H1 (cell line): ENCODE measurements at regions not wholly inside any gene's neighbourhood (a gene's known extent, or its start where the extent isn't known, plus 50 kb on each side); places are given as distances from the start of the nearest gene placed in this dataset.

Experiments used
- CTCF ChIA-PET: fragments of 300-600 bp; sonication (Branson Sonifier 250); formaldehyde crosslinking; loops from one replicate; lab custom pipeline; 2021; ENCODE audit not compliant: partially characterized antibody; lab: Charles Lee
- POLR2A ChIA-PET: fragments of 300-600 bp; sonication (Branson Sonifier 250); formaldehyde crosslinking; loops from one replicate; lab custom pipeline; 2021; ENCODE audit warnings: inconsistent platforms; ENCODE audit not compliant: partially characterized antibody; lab: Charles Lee
- DNase-seq, 2 experiments: peaks; one replicate each; pipeline versions ENCODE4 v3.0.0 to v3.0.0-alpha.2; 2010 to 2022; ENCODE audit warnings: low spot score in 2 of 2, low read depth in 1 of 2, mixed read lengths in 1 of 2
- FAIRE-seq: peaks from 2 replicates; lab custom pipeline; 2011; peaks lifted over from hg19 to GRCh38; lab: Jason Lieb, UNC
- H2AFZ ChIP-seq: 2 replicates; pipeline ENCODE4 v1.8.1; 2012; ENCODE audit warnings: low read length, inconsistent platforms
- H2AK5ac ChIP-seq: 2 replicates; pipeline ENCODE4 v1.6.1; 2013; ENCODE audit warnings: low read depth, low read length
- H2BK120ac ChIP-seq: replicated peaks from 2 replicates; pipeline ENCODE3; 2013; ENCODE audit warnings: low read depth, low read length, inconsistent platforms
- H2BK12ac ChIP-seq: 2 replicates; pipeline ENCODE4 v1.6.1; 2013; ENCODE audit warnings: low read depth, low read length
- H2BK15ac ChIP-seq: 2 replicates; pipeline ENCODE4 v1.6.1; 2013; ENCODE audit warnings: low read length
- H2BK20ac ChIP-seq: 2 replicates; pipeline ENCODE4 v1.6.1; 2013; ENCODE audit warnings: low read length
- H2BK5ac ChIP-seq: 2 replicates; pipeline ENCODE4 v1.6.1; 2013; ENCODE audit warnings: low read depth, low read length
- H3K14ac ChIP-seq: 2 replicates; pipeline ENCODE4 v1.6.1; 2013; ENCODE audit warnings: inconsistent platforms; ENCODE audit not compliant: insufficient read length
- H3K18ac ChIP-seq: 2 replicates; pipeline ENCODE4 v1.6.1; 2013; ENCODE audit warnings: low read length; ENCODE audit errors: extremely low read depth
- H3K23ac ChIP-seq: 2 replicates; pipeline ENCODE4 v1.6.1; 2013; ENCODE audit warnings: inconsistent platforms; ENCODE audit not compliant: insufficient read length
- H3K23me2 ChIP-seq: 2 replicates; pipeline ENCODE4 v1.6.1; 2013; ENCODE audit warnings: low read depth, low read length
- H3K27ac ChIP-seq: 2 replicates; pipeline ENCODE4 v1.6.1; 2011; ENCODE audit warnings: low read depth, low read length, inconsistent platforms
- H3K27me3 ChIP-seq, 4 experiments: replicated peaks in 1 of 4; 1 replicate in 1 of 4; 2 replicates in 3 of 4; pipeline versions ENCODE4 v1.6.1 to v1.8.1; 2011 to 2013; ENCODE audit warnings: low read length in 3 of 4, mild to moderate bottlenecking in 3 of 4, inconsistent platforms in 2 of 4, mixed read lengths in 2 of 4, moderate library complexity in 1 of 4; ENCODE audit not compliant: control insufficient read depth in 3 of 4, insufficient read depth in 3 of 4; ENCODE audit errors: extremely low read depth in 1 of 4
- H3K36me3 ChIP-seq, 4 experiments: 2 replicates each; pipeline versions ENCODE4 v1.6.1 to v1.8.1; 2011 to 2013; ENCODE audit warnings: mild to moderate bottlenecking in 4 of 4, low read length in 3 of 4, moderate library complexity in 2 of 4, control low read depth in 1 of 4, inconsistent platforms in 1 of 4; ENCODE audit not compliant: insufficient read depth in 4 of 4, control insufficient read depth in 2 of 4
- H3K4ac ChIP-seq: replicated peaks from 2 replicates; pipeline ENCODE3; 2013; ENCODE audit warnings: low read length, low read depth, mixed read lengths, inconsistent platforms; ENCODE audit not compliant: insufficient read length
- H3K4me1 ChIP-seq, 4 experiments: replicated peaks in 1 of 4; 1 replicate in 1 of 4; 2 replicates in 3 of 4; pipeline versions ENCODE4 v1.6.1 to v1.8.1; 2011 to 2013; ENCODE audit warnings: low read length in 3 of 4, inconsistent platforms in 2 of 4, mixed read lengths in 1 of 4; ENCODE audit not compliant: insufficient read depth in 4 of 4, control insufficient read depth in 3 of 4
- H3K4me2 ChIP-seq, 2 experiments: 2 replicates each; pipeline versions ENCODE4 v1.6.1 to v1.8.1; 2011 to 2013; ENCODE audit warnings: low read depth in 2 of 2, low read length in 2 of 2, control low read depth in 1 of 2, inconsistent platforms in 1 of 2, mild to moderate bottlenecking in 1 of 2; ENCODE audit not compliant: insufficient read depth in 1 of 2
- H3K4me3 ChIP-seq, 4 experiments: fragments of 200-600, 300-600 bp in 1 of 4; sonication (generic), shearing (Covaris generic), sonication (Bioruptor Twin) in 1 of 4; 2 replicates each; pipeline versions ENCODE4 v1.5.1 to v1.8.1; 2011 to 2016; ENCODE audit warnings: low read length in 4 of 4, low read depth in 3 of 4, control low read depth in 2 of 4, inconsistent platforms in 2 of 4, mild to moderate bottlenecking in 2 of 4, mixed read lengths in 1 of 4, moderate library complexity in 1 of 4; ENCODE audit not compliant: insufficient read depth in 2 of 4; ENCODE audit errors: extremely low read depth in 1 of 4
- H3K56ac ChIP-seq: replicated peaks from 2 replicates; pipeline ENCODE3; 2013; ENCODE audit warnings: low read depth, mild to moderate bottlenecking, mixed read lengths, low read length, inconsistent platforms; ENCODE audit not compliant: insufficient read length
- H3K79me1 ChIP-seq: 2 replicates; pipeline ENCODE4 v1.6.1; 2013; ENCODE audit warnings: low read depth, low read length, control low read depth
- H3K79me2 ChIP-seq, 2 experiments: 2 replicates each; pipeline versions ENCODE4 v1.6.1 to v1.8.1; 2012 to 2013; ENCODE audit warnings: low read length in 2 of 2, mild to moderate bottlenecking in 2 of 2, inconsistent platforms in 1 of 2; ENCODE audit not compliant: insufficient read depth in 2 of 2, control insufficient read depth in 1 of 2
- H3K9ac ChIP-seq, 4 experiments: replicated peaks in 1 of 4; 1 replicate in 1 of 4; 2 replicates in 3 of 4; pipeline versions ENCODE4 v1.6.1 to v1.8.1; 2011 to 2013; ENCODE audit warnings: low read depth in 3 of 4, low read length in 3 of 4, control low read depth in 2 of 4, mild to moderate bottlenecking in 2 of 4, moderate library complexity in 2 of 4, inconsistent platforms in 1 of 4; ENCODE audit errors: extremely low read depth in 1 of 4
- H3K9me3 ChIP-seq, 2 experiments: 2 replicates each; pipeline versions ENCODE4 v1.6.1 to v1.8.1; 2012 to 2013; ENCODE audit warnings: mild to moderate bottlenecking in 2 of 2, moderate library complexity in 2 of 2, control low read depth in 1 of 2, inconsistent platforms in 1 of 2, low read depth in 1 of 2, low read length in 1 of 2, mixed read lengths in 1 of 2; ENCODE audit not compliant: insufficient read depth in 2 of 2
- H4K20me1 ChIP-seq, 2 experiments: replicated peaks in 1 of 2; 2 replicates each; pipeline versions ENCODE3 to v1.8.1; 2011 to 2013; ENCODE audit warnings: inconsistent platforms in 2 of 2, low read length in 2 of 2, mild to moderate bottlenecking in 1 of 2; ENCODE audit not compliant: insufficient read depth in 2 of 2, control insufficient read depth in 1 of 2
- H4K5ac ChIP-seq: 2 replicates; pipeline ENCODE4 v1.6.1; 2013; ENCODE audit warnings: low read length, low read depth, mixed read lengths, inconsistent platforms; ENCODE audit not compliant: insufficient read length
- H4K8ac ChIP-seq: 2 replicates; pipeline ENCODE4 v1.8.0; 2013; ENCODE audit warnings: mild to moderate bottlenecking, moderate library complexity, low read length, inconsistent platforms; ENCODE audit not compliant: insufficient read depth; ENCODE audit errors: extremely low read depth
- H4K91ac ChIP-seq: replicated peaks from 2 replicates; pipeline ENCODE3; 2013; ENCODE audit warnings: low read length, mixed read lengths, inconsistent platforms; ENCODE audit not compliant: insufficient read length
- BACH1 ChIP-seq: IDR thresholded peaks from 2 replicates; pipeline ENCODE4 v1.6.1; 2012; ENCODE audit warnings: low read length, improper control_type of control experiment
- CREB1 ChIP-seq: IDR thresholded peaks from 2 replicates; pipeline ENCODE4 v1.6.1; 2012; ENCODE audit warnings: inconsistent platforms
- KDM1A ChIP-seq: fragments of 200-600, 300-600 bp; sonication (generic); IDR thresholded peaks from 2 replicates; pipeline ENCODE4 v1.7.1; 2016; ENCODE audit warnings: mild to moderate bottlenecking, low read length, borderline replicate concordance
- MAFK ChIP-seq: IDR thresholded peaks from 2 replicates; pipeline ENCODE4 v1.6.1; 2012; ENCODE audit warnings: low read depth, mild to moderate bottlenecking, improper control_type of control experiment, low read length
- POLR2A ChIP-seq, 2 experiments: IDR thresholded peaks; 1 replicate in 1 of 2; 2 replicates in 1 of 2; pipeline ENCODE4 v1.6.1; 2011; ENCODE audit warnings: low read depth in 2 of 2, low read length in 2 of 2, mild to moderate bottlenecking in 2 of 2; ENCODE audit errors: control extremely low read depth in 1 of 2
- RBBP5 ChIP-seq: IDR thresholded peaks from 2 replicates; pipeline ENCODE4 v1.7.1; 2012; ENCODE audit warnings: low read depth, mild to moderate bottlenecking, inconsistent platforms, low read length, moderate library complexity, borderline replicate concordance
- SAP30 ChIP-seq: fragments of 300-600 bp; sonication (generic); IDR thresholded peaks from 2 replicates; pipeline ENCODE4 v1.7.1; 2012; ENCODE audit warnings: low read length, moderate library complexity, mild to moderate bottlenecking, inconsistent platforms; ENCODE audit not compliant: insufficient read depth, insufficient replicate concordance
- SIRT6 ChIP-seq: IDR thresholded peaks from one replicate; pipeline ENCODE4 v1.7.1; 2012; ENCODE audit warnings: low read length, inconsistent platforms
- SP2 ChIP-seq: IDR thresholded peaks from 2 replicates; pipeline ENCODE4 v1.6.1; 2012; ENCODE audit warnings: mild to moderate bottlenecking, low read length, inconsistent platforms
- TBP ChIP-seq: IDR thresholded peaks from 2 replicates; pipeline ENCODE4 v1.6.1; 2011; ENCODE audit warnings: low read depth, low read length, improper control_type of control experiment
- ZNF274 ChIP-seq: IDR thresholded peaks from 2 replicates; pipeline ENCODE4 v1.7.0; 2012; ENCODE audit warnings: low read length, borderline replicate concordance; ENCODE audit errors: extremely low read depth
- WGBS, 2 experiments: shearing (Covaris generic) in 1 of 2; methylation state at CpG; one replicate each; pipeline versions ENCODE4 v1.1.6 to v1.1.7; 2013 to 2015; ENCODE audit warnings: low lambda C conversion rate in 2 of 2, mixed read lengths in 2 of 2, inconsistent platforms in 1 of 2, low coverage in 1 of 2, missing lambda C conversion rate in 1 of 2; ENCODE audit not compliant: insufficient replicate concordance in 2 of 2, insufficient coverage in 1 of 2, insufficient read length in 1 of 2; ENCODE audit errors: extremely low coverage in 1 of 2, missing lambda C conversion rate in 1 of 2; 5-methylcytosine and 5-hydroxymethylcytosine counted together
- TF ChIP-seq, protein P1 (sequence below): IDR thresholded peaks from 2 replicates; pipeline ENCODE4 v1.6.1; 2011; ENCODE audit warnings: low read length, improper control_type of control experiment
- TF ChIP-seq, protein P2 (sequence below): IDR thresholded peaks from 2 replicates; pipeline ENCODE4 v1.6.1; 2012; ENCODE audit warnings: low read length, inconsistent platforms

DNA sequence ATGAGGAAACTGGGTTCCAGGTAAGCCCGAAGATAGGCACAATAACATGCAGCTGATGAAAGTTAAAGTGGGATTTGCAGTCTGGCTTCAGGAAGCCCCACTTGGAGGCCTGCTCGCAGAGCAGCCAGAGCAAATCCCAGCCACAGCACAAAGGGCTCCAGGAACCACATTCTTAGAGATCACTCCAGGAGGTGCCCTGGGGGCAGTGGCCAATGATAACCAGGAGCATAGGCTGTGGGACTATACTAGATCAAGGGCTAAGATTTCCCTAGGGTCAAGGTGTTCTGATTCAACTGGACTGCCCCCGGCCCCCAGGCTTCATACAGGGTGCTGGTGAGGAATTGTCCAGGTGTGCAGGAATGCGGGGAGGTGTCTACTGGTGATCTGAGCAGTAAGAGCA, 133.9 kb upstream of the PTPRT start:
- no peak overlapping the region; the same call in 1 of the 2 replicates for H2AFZ ChIP-seq
- DNase-seq, result peak in 1 of 2 experiments; percentile 45
- TF ChIP-seq MAFK, result no peak
- no peak for TF ChIP-seq POLR2A (IDR thresholded peaks at IDR 0.05; ENCODE audit: control extremely low read depth in 1 of 2, low read depth in 2 of 2, low read length in 2 of 2)
- TF ChIP-seq SIRT6, result no peak
- TF ChIP-seq, protein P1, sequence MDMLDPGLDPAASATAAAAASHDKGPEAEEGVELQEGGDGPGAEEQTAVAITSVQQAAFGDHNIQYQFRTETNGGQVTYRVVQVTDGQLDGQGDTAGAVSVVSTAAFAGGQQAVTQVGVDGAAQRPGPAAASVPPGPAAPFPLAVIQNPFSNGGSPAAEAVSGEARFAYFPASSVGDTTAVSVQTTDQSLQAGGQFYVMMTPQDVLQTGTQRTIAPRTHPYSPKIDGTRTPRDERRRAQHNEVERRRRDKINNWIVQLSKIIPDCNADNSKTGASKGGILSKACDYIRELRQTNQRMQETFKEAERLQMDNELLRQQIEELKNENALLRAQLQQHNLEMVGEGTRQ, result no peak
- no peak for TF ChIP-seq SP2
- no peak for TF ChIP-seq SAP30
- no peak for TF ChIP-seq RBBP5
- no peak for TF ChIP-seq BACH1
- no peak for TF ChIP-seq KDM1A
- no peak for TF ChIP-seq TBP
- TF ChIP-seq, protein P2, sequence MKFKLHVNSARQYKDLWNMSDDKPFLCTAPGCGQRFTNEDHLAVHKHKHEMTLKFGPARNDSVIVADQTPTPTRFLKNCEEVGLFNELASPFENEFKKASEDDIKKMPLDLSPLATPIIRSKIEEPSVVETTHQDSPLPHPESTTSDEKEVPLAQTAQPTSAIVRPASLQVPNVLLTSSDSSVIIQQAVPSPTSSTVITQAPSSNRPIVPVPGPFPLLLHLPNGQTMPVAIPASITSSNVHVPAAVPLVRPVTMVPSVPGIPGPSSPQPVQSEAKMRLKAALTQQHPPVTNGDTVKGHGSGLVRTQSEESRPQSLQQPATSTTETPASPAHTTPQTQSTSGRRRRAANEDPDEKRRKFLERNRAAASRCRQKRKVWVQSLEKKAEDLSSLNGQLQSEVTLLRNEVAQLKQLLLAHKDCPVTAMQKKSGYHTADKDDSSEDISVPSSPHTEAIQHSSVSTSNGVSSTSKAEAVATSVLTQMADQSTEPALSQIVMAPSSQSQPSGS, result no peak
- TF ChIP-seq ZNF274, result no peak
- TF ChIP-seq CREB1, result no peak

More for the DNA sequence above, 133.9 kb upstream of the PTPRT start:
- H3K79me2 ChIP-seq, result no peaks in the 10 kb centered on the region
- no peak overlapping the region for H3K23ac ChIP-seq
- H3K9me3 ChIP-seq, result 0 out of 4 replicates have a peak, but pooled peaks cover 0 to 3% of the 10 kb centered on the region in 2 experiments
- no peak overlapping the region for H3K4me2 ChIP-seq
- POLR2A ChIA-PET, result no interaction called here
- H3K79me1 ChIP-seq, result no peaks in the 10 kb centered on the region; the same call in 1 of the 2 replicates
- H4K5ac ChIP-seq, result no peak overlapping the region
- no peak overlapping the region for H3K56ac ChIP-seq
- H2BK20ac ChIP-seq, result no peak overlapping the region
- H2BK120ac ChIP-seq, result no peak overlapping the region
- H3K18ac ChIP-seq, result no peak overlapping the region
- H2BK12ac ChIP-seq, result no peak overlapping the region
- H3K14ac ChIP-seq, result no peak overlapping the region
- no peak overlapping the region for H3K4ac ChIP-seq
- H3K4me3 ChIP-seq, result no peak overlapping the region
- no peak overlapping the region for H3K27ac ChIP-seq
- no peaks in the 10 kb centered on the region for H3K27me3 ChIP-seq
- H4K20me1 ChIP-seq, result no peaks in the 10 kb centered on the region
- H4K8ac ChIP-seq, result no peak overlapping the region
- H4K91ac ChIP-seq, result no peak overlapping the region
- H3K23me2 ChIP-seq, result no peaks in the 10 kb centered on the region; the same call in 1 of the 2 replicates
- H2BK15ac ChIP-seq, result no peak overlapping the region
- CTCF ChIA-PET, result no interaction called here
- H2AK5ac ChIP-seq, result no peak overlapping the region
- FAIRE-seq, result no peak
- 0 out of 7 replicates have a peak overlapping the region, but pooled peaks of 1 of the 4 experiments have one; percentile 7 for H3K9ac ChIP-seq
- H3K4me1 ChIP-seq, result peaks cover 0 to 3% (median 1%) of the 10 kb centered on the region in 4 experiments; a peak in 2 of 7 replicates
- no peaks in the 10 kb centered on the region for H3K36me3 ChIP-seq
- WGBS, 2 experiments, result 94% methylated on average over 4 of the region's 4 CpGs; no CpG with 5 or more reads in 1 of the 2 experiments
- H2BK5ac ChIP-seq, result no peak overlapping the region
